Activated T-helper 1 cell treated with anti-CD3 and anti-CD28 coated beads, Interleukin-12 subunit alpha, Interleukin-12 subunit beta, Interleukin-2, Interleukin-4 antibody, amounts not matched to agents 30 ng/mL and 10 ng/mL and 1 ng/mL, durations not matched to agents 14 hours and 24 hours and 36 hours (primary cell): ENCODE measurements at regions not wholly inside any gene's neighbourhood (a gene's known extent, or its start where the extent isn't known, plus 50 kb on each side); places are given as distances from the start of the nearest gene placed in this dataset.

ENCODE experiments used
- DNase-seq: peaks from one replicate; pipeline ENCODE4 v3.0.0; 2021; ENCODE audit warnings: low spot score
- H3K27ac Mint-ChIP-seq: one replicate; pipeline ENCODE4 v1.8.0; 2021; ENCODE audit warnings: mild to moderate bottlenecking, mixed read lengths
- H3K27me3 Mint-ChIP-seq: one replicate; pipeline ENCODE4 v1.8.0; 2022; ENCODE audit warnings: mild to moderate bottlenecking, moderate library complexity, mixed read lengths; ENCODE audit not compliant: insufficient read depth
- H3K36me3 Mint-ChIP-seq: one replicate; pipeline ENCODE4 v1.8.0; 2021; ENCODE audit warnings: low read depth, mixed read lengths
- H3K4me1 Mint-ChIP-seq: one replicate; pipeline ENCODE4 v1.8.0; 2021; ENCODE audit warnings: low read depth, mixed read lengths
- H3K4me3 Mint-ChIP-seq: one replicate; pipeline ENCODE4 v1.8.0; 2021; ENCODE audit warnings: mild to moderate bottlenecking, moderate library complexity, mixed read lengths
- H3K9me3 Mint-ChIP-seq: one replicate; pipeline ENCODE4 v1.8.0; 2021; ENCODE audit warnings: mixed read lengths
- intact Hi-C: fragments of 100-400 bp; cut with micrococcal nuclease; formaldehyde crosslinking; loops from one replicate; pipeline ENCODE4 v1.15.1; 2024

DNA sequence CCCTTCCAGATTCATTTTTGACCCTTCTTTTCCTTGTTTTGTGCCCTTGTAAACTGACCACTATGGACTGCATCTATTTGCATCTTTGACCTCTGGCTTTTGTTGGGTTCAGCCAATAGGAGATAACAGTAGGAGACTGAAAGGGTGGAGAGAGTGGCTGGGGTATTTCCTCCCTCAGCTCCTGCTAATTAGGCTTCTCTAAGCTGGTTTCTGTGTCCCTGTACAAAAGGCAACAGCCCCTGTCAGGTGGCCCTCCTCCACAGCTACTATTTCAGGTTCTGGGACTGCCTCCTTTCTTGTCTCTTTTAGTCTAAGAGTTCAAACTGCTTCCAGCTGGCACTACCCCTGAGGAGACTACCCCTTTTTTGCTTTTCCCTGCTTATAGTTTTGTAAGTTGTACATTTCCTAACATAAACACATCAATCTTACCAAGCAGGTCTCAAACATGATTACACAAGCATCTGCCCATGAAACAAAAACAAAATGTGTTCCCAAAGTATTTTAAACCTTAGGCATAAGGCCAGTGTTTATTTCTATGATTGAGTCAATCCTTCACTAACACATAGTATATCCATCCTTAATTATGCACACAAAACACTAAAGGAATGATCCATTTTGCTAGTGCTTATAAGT, 262.0 kb upstream of the TRPM3 start:
- Mint-ChIP-seq H3K4me1 (no peaks in the 10 kb centered on the region), H3K4me3 (no peak overlapping the region), H3K27me3 (no peaks in the 10 kb centered on the region), H3K9me3 (no peaks in the 10 kb centered on the region), H3K27ac (no peak overlapping the region), H3K36me3 (no peaks in the 10 kb centered on the region)
- intact Hi-C loops, result no loop called here
- DNase-seq, result no peak

DNA sequence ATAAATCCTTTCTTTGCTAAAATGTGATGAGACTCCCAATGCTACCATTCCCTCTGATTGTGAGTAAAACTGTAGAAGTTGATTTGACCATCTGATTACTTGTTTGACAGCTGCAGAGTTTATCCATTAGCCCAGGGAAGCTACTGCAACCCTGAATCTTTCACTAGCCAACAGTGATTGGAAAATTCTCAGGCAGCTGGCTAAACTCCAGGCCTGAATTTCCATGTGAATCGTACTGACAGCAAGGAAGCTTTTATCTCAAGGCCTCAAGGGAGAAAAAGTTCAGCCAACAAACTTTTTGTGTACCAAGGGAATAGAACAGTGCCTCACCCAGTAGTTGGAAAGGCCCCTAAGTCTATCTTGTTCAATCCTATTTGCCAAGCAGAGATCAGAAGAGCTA, 246.7 kb upstream of the TRPM3 start:
- H3K27ac Mint-ChIP-seq, result no peak overlapping the region
- H3K4me3 Mint-ChIP-seq, result no peak overlapping the region
- H3K36me3 Mint-ChIP-seq, result no peaks in the 10 kb centered on the region
- intact Hi-C loops, result no loop called here
- no peaks in the 10 kb centered on the region for H3K4me1 Mint-ChIP-seq
- H3K27me3 Mint-ChIP-seq, result peaks cover 3% of the 10 kb centered on the region
- DNase-seq, result no peak
- H3K9me3 Mint-ChIP-seq, result no peaks in the 10 kb centered on the region

- Mint-ChIP-seq H3K4me1 (no peaks in the 10 kb centered on the region), H3K27me3 (no peaks in the 10 kb centered on the region), H3K36me3 (no peaks in the 10 kb centered on the region), H3K4me3 (no peak overlapping the region), H3K9me3 (no peaks in the 10 kb centered on the region), H3K27ac (no peak overlapping the region)
- DNase-seq, result no peak
- intact Hi-C loops, result no loop called here
Measured at GRCh38 chr9:71364186-71364955, 242.9 kb upstream of the TRPM3 start.

DNA sequence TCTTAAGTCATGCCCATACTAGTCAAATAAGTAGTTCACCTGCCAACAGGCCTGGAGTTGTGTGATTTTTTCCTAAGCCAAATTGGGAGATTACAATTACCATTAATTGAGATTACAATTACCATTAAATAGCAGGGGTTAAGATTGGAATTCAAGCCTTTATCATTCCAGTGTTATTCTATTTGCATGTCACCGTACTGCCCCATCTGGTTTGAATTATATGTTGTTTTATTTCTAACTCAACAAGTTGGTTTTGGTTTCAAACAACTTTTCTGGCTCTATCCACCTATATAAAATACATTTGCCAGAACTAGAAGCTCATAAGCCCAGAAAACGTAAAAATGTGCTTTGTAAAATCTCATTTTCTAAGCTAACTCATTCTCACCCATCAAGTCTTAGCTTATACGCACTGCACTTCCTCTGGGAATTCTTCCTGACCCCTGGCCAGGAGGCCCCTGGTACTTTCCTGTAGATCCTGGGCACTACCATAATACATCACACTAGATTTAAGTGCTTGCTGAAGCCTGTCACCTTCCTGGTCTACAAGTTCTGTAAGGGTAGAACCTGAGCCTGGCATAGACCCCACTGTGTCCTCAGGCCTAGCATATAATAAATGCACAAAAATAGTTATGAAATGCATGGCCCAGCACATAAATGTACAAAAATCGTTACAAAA, 242.0 kb upstream of the TRPM3 start:
- Mint-ChIP-seq H3K9me3 (no peaks in the 10 kb centered on the region), H3K27ac (no peak overlapping the region), H3K36me3 (no peaks in the 10 kb centered on the region), H3K4me1 (no peaks in the 10 kb centered on the region), H3K27me3 (no peaks in the 10 kb centered on the region), H3K4me3 (no peak overlapping the region)
- intact Hi-C loops, result no loop called here
- DNase-seq, result no peak

- Mint-ChIP-seq H3K4me1 (no peaks in the 10 kb centered on the region), H3K36me3 (no peaks in the 10 kb centered on the region), H3K27ac (no peak overlapping the region), H3K9me3 (no peaks in the 10 kb centered on the region), H3K27me3 (peaks cover 2% of the 10 kb centered on the region), H3K4me3 (no peak overlapping the region)
- intact Hi-C loops, result no loop called here
- DNase-seq, result no peak
Measured at GRCh38 chr9:71361357-71361756, 239.9 kb upstream of the TRPM3 start.

GRCh38 chr9:71357346-71357745, 235.9 kb upstream of the TRPM3 start:
- H3K4me3 Mint-ChIP-seq, result no peak overlapping the region
- H3K4me1 Mint-ChIP-seq, result no peaks in the 10 kb centered on the region
- no peaks in the 10 kb centered on the region for H3K36me3 Mint-ChIP-seq
- no peak overlapping the region for H3K27ac Mint-ChIP-seq
- no peak for DNase-seq
- intact Hi-C loops, result loop anchor here (5.0 kb wide), 1 partner anchor 35 kb away; no protein-coding TSS in a partner anchor
- H3K9me3 Mint-ChIP-seq, result no peaks in the 10 kb centered on the region
- H3K27me3 Mint-ChIP-seq, result peaks cover 2% of the 10 kb centered on the region

GRCh38 chr9:71355884-71356283, 234.5 kb upstream of the TRPM3 start:
- Mint-ChIP-seq H3K4me1 (no peaks in the 10 kb centered on the region), H3K27me3 (peaks cover 2% of the 10 kb centered on the region), H3K9me3 (no peaks in the 10 kb centered on the region), H3K36me3 (no peaks in the 10 kb centered on the region), H3K27ac (no peak overlapping the region), H3K4me3 (no peak overlapping the region)
- intact Hi-C loops, result loop anchor here (5.0 kb wide), 1 partner anchor 36 kb away; no protein-coding TSS in a partner anchor
- no peak for DNase-seq

GRCh38 chr9:71353720-71354119, 232.3 kb upstream of the TRPM3 start:
- Mint-ChIP-seq H3K9me3 (no peaks in the 10 kb centered on the region), H3K27ac (no peak overlapping the region), H3K27me3 (peaks cover 2% of the 10 kb centered on the region), H3K4me1 (no peaks in the 10 kb centered on the region), H3K36me3 (no peaks in the 10 kb centered on the region), H3K4me3 (no peak overlapping the region)
- DNase-seq, result no peak
- intact Hi-C loops, result no loop called here

DNA sequence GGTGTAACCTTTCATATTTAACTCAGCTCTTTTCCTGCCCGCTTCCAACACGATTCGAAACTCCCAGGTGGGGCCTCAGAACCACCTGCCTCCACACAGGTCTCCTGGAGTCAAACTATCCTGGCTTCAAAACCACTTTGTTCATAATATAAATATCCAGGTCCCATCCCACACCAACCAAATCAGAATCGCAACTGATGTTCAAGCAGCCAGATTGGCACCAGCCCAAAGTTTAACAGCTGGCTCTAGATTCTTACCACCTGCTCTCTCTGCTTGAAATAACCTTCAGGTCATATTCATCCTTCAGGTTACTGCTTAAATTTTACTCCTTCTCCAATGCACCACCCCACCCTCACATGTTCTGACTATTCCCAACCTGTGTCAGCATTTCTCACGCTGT, 231.4 kb upstream of the TRPM3 start:
- Mint-ChIP-seq H3K4me3 (no peak overlapping the region), H3K4me1 (no peaks in the 10 kb centered on the region), H3K27ac (no peak overlapping the region), H3K27me3 (peaks cover 2% of the 10 kb centered on the region), H3K36me3 (no peaks in the 10 kb centered on the region), H3K9me3 (no peaks in the 10 kb centered on the region)
- intact Hi-C loops, result no loop called here
- DNase-seq, result no peak

DNA sequence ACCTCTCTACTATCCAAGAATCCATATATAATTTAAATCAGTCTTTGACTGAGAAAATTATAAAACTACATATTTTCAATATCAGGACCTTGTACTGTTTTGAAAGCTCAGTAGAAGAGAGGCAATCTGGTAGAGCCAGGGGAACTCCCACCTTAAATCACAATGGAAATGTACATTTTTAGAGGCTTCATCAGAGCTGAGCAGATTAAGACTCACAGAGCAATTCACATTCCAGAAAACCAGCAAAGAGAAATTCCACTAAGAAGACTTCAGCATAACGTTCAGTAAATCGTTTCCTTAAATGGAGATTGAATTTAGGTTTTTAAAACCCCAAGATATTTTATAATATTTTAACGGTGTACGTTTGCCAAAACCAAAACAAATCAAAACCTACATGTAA, 227.8 kb upstream of the TRPM3 start:
- H3K9me3 Mint-ChIP-seq, result no peaks in the 10 kb centered on the region
- H3K4me1 Mint-ChIP-seq, result no peaks in the 10 kb centered on the region
- no peaks in the 10 kb centered on the region for H3K27me3 Mint-ChIP-seq
- intact Hi-C loops, result no loop called here
- no peak for DNase-seq
- no peaks in the 10 kb centered on the region for H3K36me3 Mint-ChIP-seq
- no peak overlapping the region for H3K27ac Mint-ChIP-seq
- no peak overlapping the region for H3K4me3 Mint-ChIP-seq

- Mint-ChIP-seq H3K4me3 (no peak overlapping the region), H3K27ac (no peak overlapping the region), H3K4me1 (no peaks in the 10 kb centered on the region), H3K36me3 (no peaks in the 10 kb centered on the region), H3K27me3 (no peaks in the 10 kb centered on the region), H3K9me3 (peaks cover 3% of the 10 kb centered on the region)
- intact Hi-C loops, result no loop called here
- no peak for DNase-seq
Measured at GRCh38 chr9:71333321-71333720, 211.9 kb upstream of the TRPM3 start.

DNA sequence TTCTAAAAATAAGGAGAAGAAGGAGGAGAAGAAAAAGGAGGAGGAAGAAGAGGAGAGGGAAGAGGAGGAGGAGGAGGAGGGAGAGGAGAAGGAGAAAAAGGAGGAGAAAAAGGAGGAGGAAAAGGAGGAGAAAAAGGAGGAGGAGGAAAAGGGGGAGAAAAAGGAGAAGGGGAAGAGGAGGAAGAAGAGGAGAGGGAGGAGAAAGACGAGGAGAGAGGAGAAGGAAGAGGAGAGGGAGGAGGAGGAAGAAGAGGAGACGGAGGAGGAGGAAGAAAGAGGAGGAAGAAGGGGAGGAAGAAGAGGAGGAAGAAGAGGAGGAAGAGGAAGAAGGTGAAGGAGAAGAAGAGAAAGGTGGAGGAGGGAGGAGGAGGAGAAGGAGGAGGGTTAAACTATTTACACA, 210.2 kb upstream of the TRPM3 start:
- no peaks in the 10 kb centered on the region for H3K4me1 Mint-ChIP-seq
- H3K9me3 Mint-ChIP-seq, result no peaks in the 10 kb centered on the region
- no peaks in the 10 kb centered on the region for H3K36me3 Mint-ChIP-seq
- H3K27me3 Mint-ChIP-seq, result no peaks in the 10 kb centered on the region
- no peak overlapping the region for H3K4me3 Mint-ChIP-seq
- intact Hi-C loops, result no loop called here
- no peak overlapping the region for H3K27ac Mint-ChIP-seq
- DNase-seq, result no peak

- Mint-ChIP-seq H3K27me3 (no peaks in the 10 kb centered on the region), H3K9me3 (no peaks in the 10 kb centered on the region), H3K4me3 (no peak overlapping the region), H3K36me3 (no peaks in the 10 kb centered on the region), H3K4me1 (no peaks in the 10 kb centered on the region), H3K27ac (no peak overlapping the region)
- intact Hi-C loops, result no loop called here
- DNase-seq, result no peak
Measured at GRCh38 chr9:71329873-71330272, 208.5 kb upstream of the TRPM3 start.
